RCC 7860 (cell line): ENCODE measurements at regions not wholly inside any gene's neighbourhood (a gene's known extent, or its start where the extent isn't known, plus 50 kb on each side); places are given as distances from the start of the nearest gene placed in this dataset.
"Not testable (repeated sequence)": the region's sequence is repeated elsewhere in the genome, so short reads cannot be mapped to it uniquely, and the experiment has no call there.

Source experiments
- DNase-seq: peaks from one replicate; pipeline ENCODE4 v3.0.0-alpha.2; 2015; ENCODE audit warnings: low spot score
- FAIRE-seq: peaks from 2 replicates; lab custom pipeline; 2012; peaks lifted over from hg19 to GRCh38; lab: Jason Lieb, UNC

- no peak for FAIRE-seq
- no peak for DNase-seq
Observed at GRCh38 chr15:59835776-59836175, 146.7 kb upstream of the BNIP2 start.

- FAIRE-seq (no peak), DNase-seq (no peak)
Observed at GRCh38 chr15:59834528-59834927, 145.4 kb upstream of the BNIP2 start.

DNA sequence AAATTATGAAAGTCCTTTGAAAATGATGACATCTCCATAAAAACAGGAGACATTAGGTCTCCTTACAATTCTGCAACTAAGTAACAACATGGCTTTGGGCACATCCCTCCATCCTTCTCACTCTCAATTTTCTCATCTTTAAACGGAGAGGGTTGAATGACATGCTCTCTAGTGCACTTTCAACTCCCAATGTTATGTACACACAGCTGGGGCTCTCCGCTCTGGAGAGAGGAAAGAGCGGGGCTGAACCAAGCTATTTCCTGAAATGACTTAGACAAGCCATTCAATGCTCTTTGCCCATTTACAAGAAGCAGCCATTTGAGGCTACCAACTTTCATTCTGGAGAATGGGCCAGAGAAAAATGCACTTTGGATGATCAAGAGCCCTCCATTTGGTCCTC, 144.2 kb upstream of the BNIP2 start:
- FAIRE-seq (no peak), DNase-seq (no peak)

- DNase-seq (no peak), FAIRE-seq (no peak)
Observed at GRCh38 chr15:59830873-59831272, 141.8 kb upstream of the BNIP2 start.

- no peak for FAIRE-seq
- DNase-seq = no peak
Observed at GRCh38 chr15:59830098-59830497, 141.0 kb upstream of the BNIP2 start.

GRCh38 chr15:59828861-59829260, 139.7 kb upstream of the BNIP2 start:
- FAIRE-seq = no peak
- no peak for DNase-seq

DNA sequence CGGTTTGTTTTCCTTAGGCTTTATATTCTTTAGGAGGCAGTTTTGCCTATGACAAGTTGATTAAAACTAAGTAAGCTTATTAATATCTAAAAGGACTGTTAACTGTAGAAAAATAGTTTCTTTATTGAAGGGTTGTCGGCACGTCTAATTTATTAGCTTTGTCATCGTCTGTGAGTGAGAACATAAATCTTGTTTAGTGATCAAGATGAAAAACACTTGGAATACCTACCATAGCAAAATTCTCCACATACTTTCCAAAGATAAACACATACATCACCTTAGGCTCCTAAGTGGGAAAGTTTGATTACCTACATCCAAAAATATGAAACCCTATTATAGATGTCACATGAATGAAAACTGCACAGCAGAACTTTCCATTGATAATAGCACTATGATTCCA, 139.1 kb upstream of the BNIP2 start:
- no peak for FAIRE-seq
- no peak for DNase-seq

- no peak for DNase-seq
- no peak for FAIRE-seq
Observed at GRCh38 chr15:59825901-59826300, 136.8 kb upstream of the BNIP2 start.

GRCh38 chr15:59821286-59821685, 132.2 kb upstream of the BNIP2 start:
- DNase-seq = no peak
- FAIRE-seq = no peak

- no peak for DNase-seq
Observed at GRCh38 chr15:59819092-59819491, 130.0 kb upstream of the BNIP2 start.

DNA sequence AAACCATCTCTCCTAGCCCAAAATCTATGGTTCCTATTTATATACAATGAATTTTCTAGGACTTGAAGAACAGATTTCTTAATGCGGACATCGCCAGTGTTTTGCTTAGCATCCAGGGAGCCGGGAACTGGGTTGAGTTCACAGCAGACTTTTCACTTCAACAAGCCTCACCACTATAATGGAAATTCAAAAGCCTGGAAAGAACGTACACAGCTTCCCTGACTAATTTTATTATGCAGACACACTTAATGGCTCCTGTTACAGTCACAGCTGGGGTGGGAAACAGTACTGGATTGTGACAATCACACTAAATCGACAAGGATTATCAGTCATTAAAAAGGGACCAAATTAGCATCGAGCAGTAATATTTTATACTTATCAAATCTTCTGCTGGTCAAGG, 129.2 kb upstream of the BNIP2 start:
- no peak for DNase-seq

More at GRCh38 chr15:59819092-59819491, 130.0 kb upstream of the BNIP2 start:
- no peak for FAIRE-seq

DNA sequence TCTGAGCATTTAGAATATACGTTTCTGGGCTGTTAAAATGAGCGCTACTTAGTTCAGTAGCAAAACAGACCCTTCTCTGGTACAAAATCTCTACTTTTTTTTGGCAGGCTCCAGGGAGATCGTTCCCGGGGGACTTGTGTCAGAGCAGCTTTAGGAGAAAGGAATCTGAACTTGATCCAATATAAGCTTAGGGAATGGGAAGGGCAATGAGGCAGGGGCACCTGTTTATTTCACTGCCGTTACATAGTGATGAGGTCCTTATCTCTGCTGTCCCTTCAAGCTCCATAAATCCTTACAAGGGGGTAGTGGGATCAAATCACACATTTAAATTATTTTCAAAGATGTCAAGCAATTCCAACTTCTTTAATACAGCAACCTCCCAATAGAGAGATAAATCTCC, 128.7 kb upstream of the BNIP2 start:
- FAIRE-seq (no peak), DNase-seq (no peak)

More for the DNA sequence above, 129.2 kb upstream of the BNIP2 start:
- FAIRE-seq = no peak

GRCh38 chr15:59817053-59817452, 127.9 kb upstream of the BNIP2 start:
- no peak for DNase-seq
- FAIRE-seq = no peak

DNA sequence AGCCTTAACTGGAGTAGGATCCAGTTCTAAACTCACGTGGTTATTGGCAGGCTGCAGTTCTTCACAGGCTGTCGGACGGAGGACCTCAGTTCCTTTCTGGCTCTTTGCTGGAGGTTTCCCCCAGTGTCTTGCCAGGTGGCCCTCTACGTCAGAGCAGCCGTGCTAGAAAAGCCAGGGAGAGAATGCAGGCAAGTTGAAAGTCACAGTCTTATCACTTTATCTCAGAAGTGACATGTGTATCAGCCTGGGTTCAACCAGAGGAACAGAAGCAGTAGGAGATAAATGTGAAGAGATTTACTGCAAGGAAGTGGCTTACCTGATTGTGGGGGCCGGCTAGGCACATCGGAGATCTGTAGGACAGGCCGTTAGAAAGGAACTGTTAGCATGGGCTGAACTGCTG, 125.3 kb upstream of the BNIP2 start:
- DNase-seq (no peak), FAIRE-seq (no peak)

DNA sequence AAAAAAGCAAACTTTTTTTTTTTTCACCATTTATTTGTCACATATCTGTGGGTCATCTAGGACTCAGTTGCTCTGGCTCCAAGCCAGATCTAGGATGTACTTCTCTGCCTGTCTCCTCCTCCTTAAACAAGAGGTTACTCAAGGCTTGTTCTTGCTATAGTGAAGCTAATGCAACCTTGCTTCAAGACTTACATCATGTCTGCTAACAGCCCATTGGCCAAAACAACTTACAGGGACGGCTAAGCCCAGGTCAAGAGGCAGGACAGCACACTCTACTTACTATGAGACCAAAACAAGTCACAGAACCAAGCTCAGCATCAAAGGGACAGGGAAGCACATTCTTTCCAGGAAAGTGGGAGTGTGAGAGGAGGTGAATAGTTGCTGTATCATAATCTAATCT, 123.8 kb upstream of the BNIP2 start:
- no peak for FAIRE-seq
- DNase-seq = no peak

- no peak for FAIRE-seq
- no peak for DNase-seq
Observed at GRCh38 chr15:59812250-59812870, 123.2 kb upstream of the BNIP2 start.

DNA sequence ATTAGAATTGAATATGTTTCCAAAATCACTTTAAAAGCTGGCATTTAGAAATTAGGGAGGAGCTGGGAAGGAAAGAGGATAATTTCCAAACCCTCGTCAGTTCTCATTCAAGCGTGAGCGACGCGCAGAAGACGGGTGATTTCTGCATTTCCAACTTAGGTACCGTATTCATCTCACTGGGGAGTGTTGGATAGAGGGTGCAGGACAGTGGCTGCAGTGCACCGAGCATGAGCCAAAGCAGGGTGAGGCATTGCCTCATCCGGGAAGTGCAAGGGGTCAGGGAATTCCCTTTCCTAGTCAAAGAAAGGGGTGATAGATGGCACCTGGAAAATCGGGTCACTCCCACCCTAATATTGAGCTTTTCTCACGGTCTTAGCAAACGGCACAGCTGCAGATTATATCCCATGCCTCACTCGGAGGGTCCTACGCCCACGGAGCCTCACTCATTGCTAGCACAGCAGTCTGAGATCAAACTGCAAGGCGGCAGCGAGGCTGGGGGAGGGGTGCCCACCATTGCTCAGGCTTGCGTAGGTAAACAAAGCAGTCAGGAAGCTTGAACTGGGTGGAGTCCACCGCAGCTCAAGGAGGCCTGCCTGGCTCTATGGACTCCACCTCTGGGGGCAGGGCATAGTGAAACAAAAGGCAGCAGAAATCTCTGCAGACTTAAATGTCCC, 114.3 kb upstream of the BNIP2 start:
- not testable (repeated sequence) for DNase-seq, FAIRE-seq

DNA sequence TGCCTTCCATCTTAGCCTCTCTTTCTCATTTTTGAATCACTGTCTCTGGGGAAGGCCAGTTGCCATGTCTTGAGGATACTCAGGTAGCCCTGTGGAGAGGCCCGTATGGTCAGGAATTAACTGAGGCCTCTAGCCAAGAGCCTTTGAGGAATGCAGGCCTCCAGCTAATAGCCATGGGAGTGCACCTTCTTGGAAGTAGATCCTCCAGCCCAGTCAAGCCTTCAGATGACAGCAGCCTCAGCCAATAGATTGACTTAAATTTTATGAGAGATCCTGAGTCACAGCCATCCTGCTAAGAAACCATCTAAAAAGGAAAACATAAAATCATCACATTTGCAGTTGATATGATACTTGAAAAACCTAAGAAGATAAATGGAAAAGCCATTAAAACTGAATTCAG, 112.5 kb upstream of the BNIP2 start:
- FAIRE-seq (no peak), DNase-seq (no peak)

DNA sequence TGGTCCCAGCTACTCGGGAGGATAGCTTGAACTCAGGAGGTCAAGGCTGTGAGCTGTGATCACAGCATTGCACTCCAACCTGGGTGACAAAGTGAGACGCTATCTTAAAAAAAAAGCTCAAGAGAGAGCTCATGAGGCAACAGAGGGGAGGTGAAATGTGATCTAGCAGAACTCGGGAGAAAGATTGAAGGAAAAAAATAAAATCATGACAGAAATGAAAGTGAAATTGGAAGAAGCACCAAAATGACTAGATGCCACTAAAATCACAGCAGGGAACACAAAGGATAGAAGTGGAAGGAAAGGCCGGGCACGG, 109.4 kb upstream of the BNIP2 start:
- no peak for FAIRE-seq
- DNase-seq = no peak

DNA sequence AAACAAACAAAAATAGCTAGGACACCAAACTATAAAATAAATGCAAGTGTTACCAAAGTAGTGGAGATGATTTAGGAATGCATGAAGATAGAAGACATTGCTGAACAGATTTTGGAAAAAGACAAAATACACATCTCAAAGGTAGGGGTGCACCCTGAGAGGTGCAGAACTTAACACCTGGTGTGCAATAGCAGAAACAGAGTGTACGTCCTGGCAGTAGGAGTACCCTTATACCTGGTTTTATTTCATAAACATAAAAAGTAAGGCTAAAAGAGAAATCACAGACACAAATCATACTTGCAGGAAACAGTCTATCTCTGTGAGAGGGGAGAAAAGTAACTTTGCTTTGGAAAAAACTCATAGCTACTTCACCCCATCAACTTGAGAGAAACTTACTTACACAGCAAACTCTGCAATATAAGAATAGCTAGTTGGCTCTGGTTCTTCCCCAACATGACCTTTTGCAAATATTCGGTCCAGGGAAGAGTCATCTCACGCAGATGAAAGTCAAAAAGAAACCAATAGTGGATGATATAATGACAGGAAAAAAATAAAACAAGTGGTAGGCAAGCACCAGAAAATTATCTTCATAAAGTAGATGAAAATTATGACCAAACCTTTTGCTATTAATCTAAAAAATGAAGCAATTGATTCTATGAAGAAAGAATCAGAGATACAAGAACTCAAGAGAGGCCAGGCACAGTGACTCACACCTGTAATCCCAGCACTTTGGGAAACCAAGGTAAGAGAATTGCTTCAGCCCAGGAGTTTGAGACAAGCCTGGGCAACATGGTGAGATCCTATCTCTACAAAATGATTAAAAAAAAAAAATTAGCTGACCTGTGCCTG, 108.9 kb upstream of the BNIP2 start:
- FAIRE-seq = no peak
- DNase-seq = no peak

GRCh38 chr15:59794229-59794886, 105.2 kb upstream of the BNIP2 start:
- DNase-seq (no peak), FAIRE-seq (no peak)

DNA sequence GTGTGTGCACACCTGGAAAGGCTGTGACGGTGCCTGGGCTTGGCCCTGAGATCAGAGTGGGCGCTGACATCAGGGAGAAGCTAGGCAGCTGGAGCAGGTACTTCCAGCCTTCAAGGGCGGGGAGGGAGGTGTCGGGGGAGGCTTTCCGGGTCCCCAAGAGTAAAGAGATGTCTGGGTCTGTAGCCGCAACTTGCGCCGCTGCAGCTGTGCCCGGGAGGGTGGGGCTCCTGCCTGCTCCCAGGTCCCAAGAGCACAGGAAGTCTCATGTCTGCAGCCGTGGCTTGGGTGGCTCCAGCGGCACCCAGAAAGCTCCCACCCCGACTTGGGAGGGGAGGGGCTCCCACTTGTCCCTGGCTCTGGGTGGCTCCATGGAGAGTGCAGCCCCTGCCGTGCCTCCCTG, 103.2 kb upstream of the BNIP2 start:
- FAIRE-seq = no peak

More for the DNA sequence above, 103.2 kb upstream of the BNIP2 start:
- no peak for DNase-seq
